ENCODE measurements at regions not wholly inside any gene's neighbourhood (a gene's known extent, or its start where the extent isn't known, plus 50 kb on each side); places are given as distances from the start of the nearest gene placed in this dataset.
A peak's percentile ranks its signal among the peaks of the same experiment; 100 is the strongest.

GRCh38 chrX:4754878-4755604 is 1041.6 kb upstream of the PRKX start:
- DNase-seq (ENCODE audit: insufficient read length, low spot score) (no peak), FAIRE-seq (no peak)

- DNase-seq (ENCODE audit: insufficient read length, low spot score) (no peak), FAIRE-seq (no peak)
Observed at GRCh38 chrX:4741024-4741423, 1027.6 kb upstream of the PRKX start.

- FAIRE-seq (peak; percentile 69), DNase-seq (ENCODE audit: insufficient read length, low spot score) (no peak)
Observed at GRCh38 chrX:4735299-4735698, 1021.9 kb upstream of the PRKX start.

- no peak for FAIRE-seq
- no peak for DNase-seq (ENCODE audit: insufficient read length, low spot score)
Observed at GRCh38 chrX:4710618-4711433, 997.4 kb upstream of the PRKX start.

- FAIRE-seq (no peak), DNase-seq (ENCODE audit: insufficient read length, low spot score) (no peak)
Observed at GRCh38 chrX:4708970-4709760, 995.7 kb upstream of the PRKX start.

- DNase-seq (ENCODE audit: insufficient read length, low spot score) (no peak), FAIRE-seq (no peak)
Observed at GRCh38 chrX:4706961-4707360, 993.5 kb upstream of the PRKX start.

GRCh38 chrX:4690521-4690920 is 977.1 kb upstream of the PRKX start:
- no peak for DNase-seq (ENCODE audit: insufficient read length, low spot score)

GRCh38 chrX:4682636-4683035 is 969.2 kb upstream of the PRKX start:
- FAIRE-seq (no peak), DNase-seq (ENCODE audit: insufficient read length, low spot score) (no peak)

More at GRCh38 chrX:4690521-4690920, 977.1 kb upstream of the PRKX start:
- no peak for FAIRE-seq

- no peak for FAIRE-seq
- no peak for DNase-seq (ENCODE audit: insufficient read length, low spot score)
Observed at GRCh38 chrX:4675686-4676300, 962.3 kb upstream of the PRKX start.

GRCh38 chrX:4674028-4674782 is 960.8 kb upstream of the PRKX start:
- FAIRE-seq (no peak), DNase-seq (ENCODE audit: insufficient read length, low spot score) (no peak)

GRCh38 chrX:4671344-4671743 is 957.9 kb upstream of the PRKX start:
- DNase-seq (ENCODE audit: insufficient read length, low spot score) (no peak), FAIRE-seq (no peak)

GRCh38 chrX:4670606-4671005 is 957.2 kb upstream of the PRKX start:
- no peak for FAIRE-seq
- no peak for DNase-seq (ENCODE audit: insufficient read length, low spot score)

GRCh38 chrX:4668802-4669536 is 955.5 kb upstream of the PRKX start:
- no peak for FAIRE-seq
- DNase-seq (ENCODE audit: insufficient read length, low spot score): no peak

- DNase-seq (ENCODE audit: insufficient read length, low spot score) (no peak), FAIRE-seq (no peak)
Observed at GRCh38 chrX:4663085-4663484, 949.6 kb upstream of the PRKX start.

GRCh38 chrX:4661771-4662170 is 948.3 kb upstream of the PRKX start:
- DNase-seq (ENCODE audit: insufficient read length, low spot score) (no peak), FAIRE-seq (no peak)

- DNase-seq (ENCODE audit: insufficient read length, low spot score) (no peak), FAIRE-seq (no peak)
Observed at GRCh38 chrX:4656419-4656818, 943.0 kb upstream of the PRKX start.

- no peak for FAIRE-seq
- no peak for DNase-seq (ENCODE audit: insufficient read length, low spot score)
Observed at GRCh38 chrX:4655743-4656142, 942.3 kb upstream of the PRKX start.

GRCh38 chrX:4642114-4642513 is 928.7 kb upstream of the PRKX start:
- no peak for FAIRE-seq
- no peak for DNase-seq (ENCODE audit: insufficient read length, low spot score)

- FAIRE-seq: no peak
- no peak for DNase-seq (ENCODE audit: insufficient read length, low spot score)
Observed at GRCh38 chrX:4638036-4638435, 924.6 kb upstream of the PRKX start.

- no peak for FAIRE-seq
- DNase-seq (ENCODE audit: insufficient read length, low spot score): no peak
Observed at GRCh38 chrX:4627414-4627813, 914.0 kb upstream of the PRKX start.

All from HTR-8/SVneo (cell line).